ENCODE measurements at regions not wholly inside any gene's neighbourhood (a gene's known extent, or its start where the extent isn't known, plus 50 kb on each side); places are given as distances from the start of the nearest gene placed in this dataset.

- TF ChIP-seq RAD21 (IDR thresholded peaks at IDR 0.05; ENCODE audit: low read depth) (no peak), EP300 (IDR thresholded peaks at IDR 0.05; ENCODE audit: borderline replicate concordance) (no peak), TAF1 (IDR thresholded peaks at IDR 0.05; ENCODE audit: low read depth) (no peak)
- TF ChIP-seq, protein P1, sequence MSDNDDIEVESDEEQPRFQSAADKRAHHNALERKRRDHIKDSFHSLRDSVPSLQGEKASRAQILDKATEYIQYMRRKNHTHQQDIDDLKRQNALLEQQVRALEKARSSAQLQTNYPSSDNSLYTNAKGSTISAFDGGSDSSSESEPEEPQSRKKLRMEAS (IDR thresholded peaks at IDR 0.05) = no peak
These were observed 933.5 kb downstream of the SI start for GRCh38 chr3:164144824-164145223.
